ENCODE measurements at regions not wholly inside any gene's neighbourhood (a gene's known extent, or its start where the extent isn't known, plus 50 kb on each side); places are given as distances from the start of the nearest gene placed in this dataset.

DNA sequence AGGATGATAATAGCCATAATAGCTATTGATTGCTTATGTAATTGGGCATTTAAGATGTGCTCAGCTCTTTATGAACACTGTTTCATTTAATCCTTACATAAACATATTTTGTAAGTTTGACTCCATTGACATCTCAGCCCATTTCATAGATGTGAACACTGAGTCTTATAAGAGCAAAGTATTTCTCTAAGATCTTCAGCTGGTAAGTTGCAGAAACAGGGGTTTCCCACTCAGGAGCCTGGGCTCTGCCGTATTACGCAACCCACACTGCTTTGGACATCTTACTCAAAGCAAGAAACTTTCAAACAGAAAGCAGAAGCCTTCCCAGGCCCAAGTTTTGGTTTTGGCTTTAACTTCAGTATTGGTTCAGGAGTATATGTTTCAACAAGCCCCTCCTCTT lies 705.1 kb downstream of the MED13L start:
- intact Hi-C loops (cut with DNase I), result no loop called here
- DNase-seq (no peak), ATAC-seq (ENCODE audit: poor library complexity) (no peak)

DNA sequence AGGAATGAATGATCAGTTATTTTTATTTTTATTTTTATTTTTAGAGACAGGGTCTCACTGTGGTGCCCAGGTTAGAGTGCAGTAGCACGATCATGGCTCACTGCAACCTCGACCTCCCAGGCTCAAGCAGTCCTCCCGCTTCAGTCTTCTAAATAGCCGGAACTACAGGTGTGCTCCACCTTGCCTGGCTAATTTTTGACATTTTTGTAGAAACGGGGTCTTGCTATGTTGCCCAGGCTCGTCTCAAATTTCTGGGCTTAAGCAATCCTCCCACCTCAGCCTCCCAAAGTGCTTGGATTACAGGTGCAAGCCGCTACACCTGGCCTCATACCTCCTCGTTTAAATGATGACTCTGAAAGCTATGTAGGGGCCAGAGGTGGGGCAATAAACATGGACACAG lies 706.0 kb downstream of the MED13L start:
- no peak for DNase-seq
- ATAC-seq (ENCODE audit: poor library complexity), result no peak
- intact Hi-C loops (cut with DNase I), result no loop called here

DNA sequence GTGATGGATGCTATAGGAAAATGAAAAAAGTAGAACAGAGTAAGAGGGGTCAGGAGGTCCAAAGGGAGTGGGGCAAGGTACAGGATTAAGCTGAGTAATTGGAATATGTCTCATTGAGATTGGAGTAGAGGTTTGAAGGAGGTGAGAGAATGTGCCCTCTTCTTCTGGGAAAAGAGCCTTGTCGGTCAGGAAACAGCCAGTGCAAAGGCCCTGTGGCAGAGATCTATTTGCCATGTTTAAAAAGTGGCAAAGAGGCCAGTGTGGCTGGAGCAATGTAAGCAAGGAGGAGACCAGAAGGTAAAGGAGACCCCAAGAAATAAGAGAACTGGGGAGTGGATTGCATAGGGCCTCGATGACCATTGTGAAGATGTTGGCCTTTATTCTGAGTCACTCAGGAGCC lies 706.5 kb downstream of the MED13L start:
- ATAC-seq (ENCODE audit: poor library complexity) (no peak), DNase-seq (no peak)
- intact Hi-C loops (cut with DNase I), result no loop called here

DNA sequence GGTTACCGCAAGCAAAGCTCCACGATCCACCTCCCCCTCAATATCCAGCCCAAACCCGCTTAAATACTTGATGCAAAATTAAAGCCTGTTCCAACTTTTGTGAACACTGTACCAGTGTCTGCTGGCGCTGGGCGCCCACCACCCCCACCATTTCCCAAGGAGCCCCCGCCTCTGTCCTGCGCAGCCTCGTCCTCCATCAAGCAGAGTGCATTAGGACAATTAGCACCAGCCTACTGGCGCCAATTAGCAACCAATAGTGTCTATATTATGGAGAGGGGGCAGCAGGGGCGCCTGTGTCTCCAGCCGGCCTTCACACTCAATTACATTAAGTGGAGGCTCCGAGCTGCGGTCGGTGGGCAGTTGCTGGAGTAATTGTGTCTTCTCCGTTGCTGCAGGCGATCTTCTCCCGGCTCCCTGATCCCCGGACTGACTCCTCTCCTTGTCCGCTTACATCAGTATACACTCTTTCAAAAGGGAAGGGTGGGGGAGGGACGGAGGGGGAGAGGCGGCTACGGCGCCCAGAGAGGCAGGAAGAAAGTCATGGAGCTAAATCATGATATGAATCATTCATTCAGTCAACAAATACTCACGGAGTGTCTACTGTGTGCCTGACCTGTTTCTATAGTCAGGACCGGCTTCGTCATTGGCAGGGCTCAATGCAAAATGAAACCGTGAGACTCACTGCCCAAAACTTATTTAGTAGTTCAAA lies 707.3 kb downstream of the MED13L start:
- ATAC-seq (ENCODE audit: poor library complexity) (no peak), DNase-seq (no peak)
- intact Hi-C loops (cut with DNase I), result no loop called here

DNA sequence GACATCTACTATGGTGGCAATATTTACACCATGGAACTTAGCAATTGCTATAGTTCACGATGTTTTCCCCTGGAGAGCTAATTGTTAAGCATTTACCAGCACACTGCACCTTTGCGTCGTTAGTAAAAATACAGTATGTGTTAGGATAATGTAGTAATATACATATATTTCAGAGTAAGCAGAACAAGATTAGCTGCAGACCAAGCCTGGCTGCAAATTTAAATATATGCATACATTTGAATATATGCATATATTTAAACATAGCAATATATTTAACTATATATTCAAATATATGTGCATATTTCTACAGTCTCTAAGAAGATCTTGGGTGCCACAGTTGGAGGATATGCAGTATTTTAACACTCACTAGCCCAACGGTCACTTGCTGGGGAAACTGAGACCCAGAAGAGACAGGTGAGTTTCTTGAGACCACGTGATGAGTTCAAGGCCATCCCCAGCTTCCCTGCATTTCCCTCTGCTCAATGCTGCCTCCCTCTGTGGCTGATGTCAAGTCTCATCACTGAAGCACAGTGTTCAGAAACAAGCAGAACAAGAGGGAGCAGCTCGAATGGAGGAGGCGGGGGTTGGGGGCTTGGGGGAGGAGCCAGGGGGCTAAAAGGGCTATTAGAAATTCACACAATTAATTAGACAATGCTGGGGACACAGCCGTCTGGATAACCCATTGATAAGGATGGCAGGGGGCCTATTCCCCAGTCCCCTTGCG lies 708.0 kb downstream of the MED13L start:
- no peak for ATAC-seq (ENCODE audit: poor library complexity)
- intact Hi-C loops (cut with DNase I), result no loop called here
- DNase-seq, result no peak

DNA sequence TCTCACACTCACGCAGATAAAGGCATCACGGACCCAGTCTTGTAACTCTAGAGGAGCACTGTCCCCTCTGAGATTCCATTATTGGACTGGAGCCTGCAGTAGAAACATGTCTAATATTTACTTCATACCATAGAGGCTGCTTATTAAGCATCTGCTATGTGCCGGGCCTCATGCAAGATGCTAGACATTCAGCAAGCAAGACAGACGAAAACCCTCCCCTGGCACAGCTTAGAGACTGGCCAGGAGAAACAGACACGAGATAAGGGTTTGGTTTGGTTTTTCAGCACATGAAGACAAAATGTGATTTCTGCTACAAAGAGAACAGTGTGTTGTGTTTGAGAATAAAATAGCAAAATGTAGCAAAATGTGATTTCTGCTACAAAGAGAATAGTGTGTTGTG lies 719.2 kb downstream of the MED13L start:
- intact Hi-C loops (cut with DNase I), result no loop called here
- ATAC-seq (ENCODE audit: poor library complexity) (no peak), DNase-seq (no peak)

DNA sequence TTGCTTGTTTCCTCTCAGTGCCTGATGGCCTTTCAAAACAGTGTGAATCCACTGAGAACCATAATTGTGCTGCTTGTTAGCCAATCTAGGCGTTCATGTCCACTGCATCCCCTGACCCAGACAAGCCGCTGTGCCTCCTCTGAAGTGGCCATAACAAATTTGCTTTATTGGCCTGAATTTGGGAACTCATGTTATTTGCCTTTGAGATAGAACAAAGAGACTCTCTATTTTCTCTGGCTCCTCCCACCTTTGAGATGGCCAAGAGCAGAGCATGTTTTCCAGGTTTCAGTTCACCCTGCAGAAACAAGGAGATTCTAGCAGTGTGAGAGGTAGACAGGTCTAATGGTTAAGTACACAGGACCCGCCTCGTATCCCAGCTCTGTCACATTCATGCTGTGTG lies 723.9 kb downstream of the MED13L start:
- DNase-seq, result no peak
- no peak for ATAC-seq (ENCODE audit: poor library complexity)
- intact Hi-C loops (cut with DNase I), result no loop called here

DNA sequence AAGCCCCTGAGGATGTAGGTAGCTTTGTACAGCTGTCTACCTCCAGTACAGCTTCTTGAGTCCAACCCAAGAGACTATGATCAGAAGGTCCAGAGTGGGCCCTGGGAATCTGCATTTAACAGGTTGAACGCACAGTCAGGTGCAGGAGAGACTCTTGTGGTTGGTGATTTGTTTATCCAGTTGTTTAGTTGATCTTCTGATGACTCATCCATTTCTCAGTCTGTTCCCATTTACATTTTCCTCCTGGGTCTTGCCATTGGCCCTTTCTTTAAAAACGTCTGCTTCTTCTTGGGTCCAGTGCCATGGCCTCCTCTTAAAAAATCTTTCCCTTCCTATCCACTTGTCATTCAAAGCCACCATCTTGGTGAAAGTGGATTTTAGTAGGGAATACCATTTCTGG lies 734.2 kb downstream of the MED13L start:
- no peak for DNase-seq
- ATAC-seq (ENCODE audit: poor library complexity), result no peak
- intact Hi-C loops (cut with DNase I), result no loop called here

DNA sequence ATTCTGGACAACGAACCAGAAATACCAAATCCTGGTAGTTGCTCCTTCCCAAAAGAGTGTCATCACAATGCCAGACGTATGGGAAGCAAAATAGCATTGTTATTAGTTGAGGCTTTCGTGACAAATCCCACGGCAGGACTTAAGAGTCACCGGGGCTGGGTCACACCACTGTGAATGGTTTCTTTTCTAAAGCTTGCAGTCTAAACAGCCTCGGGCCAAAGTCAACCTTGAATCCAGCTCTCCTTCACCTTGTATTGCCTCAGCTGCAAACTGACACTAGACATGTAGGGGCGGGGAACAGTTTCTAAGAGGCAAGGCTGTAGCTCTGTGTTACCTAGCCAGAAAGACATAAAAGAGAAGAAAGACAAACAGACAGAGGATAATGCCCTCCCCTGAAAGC lies 734.8 kb downstream of the MED13L start:
- intact Hi-C loops (cut with DNase I), result no loop called here
- ATAC-seq (ENCODE audit: poor library complexity), result no peak

DNA sequence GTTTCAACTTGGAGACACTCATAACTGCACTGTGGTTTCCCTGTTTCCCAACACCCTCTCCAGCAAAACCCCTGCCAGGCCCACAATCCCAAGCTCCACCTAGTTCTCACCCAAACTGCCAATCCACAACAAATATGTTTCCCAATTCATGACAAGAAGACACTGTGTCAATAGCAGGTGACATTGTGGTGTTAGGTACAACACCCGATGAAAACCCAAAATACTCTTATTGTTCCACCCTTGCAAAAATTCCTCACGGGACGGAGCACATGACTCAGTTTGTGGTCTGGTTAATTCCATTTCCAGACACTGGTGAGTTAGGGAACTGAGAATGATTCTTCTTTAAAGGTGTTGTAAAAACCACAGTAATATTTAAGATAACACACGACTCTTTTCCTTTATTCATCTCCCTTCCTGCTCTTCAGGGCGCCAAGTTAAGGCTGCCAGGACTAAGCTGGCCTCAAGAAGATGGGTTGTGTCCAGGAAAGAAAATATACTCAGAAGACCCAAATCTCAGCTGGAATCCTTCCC lies 735.5 kb downstream of the MED13L start:
- ATAC-seq (ENCODE audit: poor library complexity), result no peak
- intact Hi-C loops (cut with DNase I), result no loop called here
- no peak for DNase-seq

More for the DNA sequence above, 734.8 kb downstream of the MED13L start:
- no peak for DNase-seq

DNA sequence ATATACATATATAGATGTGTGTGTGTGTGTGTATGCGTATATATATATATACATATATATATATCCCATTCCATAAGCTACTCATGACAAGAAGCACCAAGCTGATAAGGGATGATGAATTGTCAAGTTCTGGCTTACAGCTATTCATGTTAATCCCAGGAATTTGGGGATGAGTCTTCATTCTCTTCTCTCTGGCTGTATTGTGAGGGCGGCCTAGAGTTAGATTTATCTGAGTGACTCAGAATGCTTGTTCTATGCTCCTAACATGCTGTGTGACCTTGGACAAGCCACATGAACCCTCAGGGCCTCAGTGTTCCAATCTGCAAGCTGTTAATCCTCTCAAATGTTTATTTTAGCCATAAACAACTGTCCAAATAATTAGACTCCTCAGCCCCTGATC lies 749.0 kb downstream of the MED13L start:
- intact Hi-C loops (cut with DNase I), result no loop called here
- DNase-seq (no peak), ATAC-seq (ENCODE audit: poor library complexity) (no peak)

DNA sequence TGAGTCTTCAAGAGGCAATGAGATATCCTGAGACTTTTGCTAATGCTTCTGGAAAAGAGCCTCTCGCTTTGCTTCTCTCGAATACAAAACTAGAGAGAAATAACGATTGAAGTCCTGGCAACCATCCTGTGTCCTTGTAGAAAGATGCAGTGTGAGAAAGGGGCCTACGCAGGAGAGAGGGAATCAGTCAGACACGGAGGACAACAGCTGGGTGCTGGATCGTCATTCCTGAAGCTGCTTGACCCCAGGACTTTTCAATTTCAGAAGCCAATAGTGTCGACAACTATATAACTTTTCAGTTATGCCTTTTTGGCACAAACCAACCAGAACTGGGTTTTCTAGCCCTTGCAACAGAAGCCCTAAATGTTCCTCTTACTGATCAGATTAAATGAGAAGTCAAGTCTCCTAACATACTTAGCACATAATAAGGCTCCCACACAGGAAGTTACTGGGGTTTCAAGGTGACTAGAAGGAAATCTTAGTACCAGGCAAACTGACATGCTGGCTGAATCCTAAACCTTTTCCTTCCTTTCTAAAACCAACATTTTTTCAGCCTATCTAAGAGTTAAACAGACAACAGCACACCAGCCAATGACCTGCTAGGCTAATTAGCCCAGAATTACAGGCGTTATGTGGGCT lies 755.6 kb downstream of the MED13L start:
- no peak for DNase-seq
- ATAC-seq (ENCODE audit: poor library complexity), result no peak
- intact Hi-C loops (cut with DNase I), result no loop called here

DNA sequence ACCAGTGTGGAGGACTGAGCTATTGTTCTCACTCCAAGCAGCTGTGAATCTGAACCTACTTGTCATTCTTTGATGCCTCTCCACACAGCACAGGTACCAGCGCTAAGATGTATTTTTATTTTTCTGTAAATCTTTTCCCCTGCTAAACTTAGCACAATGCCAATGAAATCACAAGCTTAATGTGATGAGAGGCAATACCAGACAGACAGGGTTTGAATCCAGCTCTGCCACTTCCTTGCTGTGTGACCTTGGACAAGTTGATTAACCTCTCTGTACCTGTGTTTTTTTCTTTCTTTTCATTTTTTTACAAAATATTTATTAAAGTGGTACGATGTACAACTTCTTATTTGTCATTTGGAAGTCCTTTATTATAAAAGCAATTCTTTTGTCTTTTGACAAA lies 757.6 kb downstream of the MED13L start:
- ATAC-seq (ENCODE audit: poor library complexity), result no peak
- DNase-seq, result no peak
- intact Hi-C loops (cut with DNase I), result no loop called here

DNA sequence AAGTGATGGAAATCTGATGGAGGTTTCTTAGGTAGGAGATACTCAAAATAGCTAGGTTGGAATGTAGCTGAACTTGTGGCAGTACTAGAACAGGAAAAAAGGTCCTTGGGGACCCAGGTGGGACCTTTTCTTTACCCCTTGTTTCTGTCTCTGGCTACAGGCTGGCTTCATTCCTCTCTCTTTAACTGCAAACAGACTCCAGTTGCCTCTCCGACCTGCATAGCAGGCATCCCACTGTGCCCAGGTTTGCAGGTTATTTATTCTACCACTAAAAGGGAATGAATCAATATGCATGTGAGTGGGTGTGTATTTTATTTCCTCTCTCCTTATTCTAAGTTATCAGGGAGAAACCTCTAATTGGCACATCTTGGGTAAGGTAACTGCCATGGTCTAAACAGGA lies 758.1 kb downstream of the MED13L start:
- DNase-seq, result no peak
- intact Hi-C loops (cut with DNase I), result no loop called here
- no peak for ATAC-seq (ENCODE audit: poor library complexity)

DNA sequence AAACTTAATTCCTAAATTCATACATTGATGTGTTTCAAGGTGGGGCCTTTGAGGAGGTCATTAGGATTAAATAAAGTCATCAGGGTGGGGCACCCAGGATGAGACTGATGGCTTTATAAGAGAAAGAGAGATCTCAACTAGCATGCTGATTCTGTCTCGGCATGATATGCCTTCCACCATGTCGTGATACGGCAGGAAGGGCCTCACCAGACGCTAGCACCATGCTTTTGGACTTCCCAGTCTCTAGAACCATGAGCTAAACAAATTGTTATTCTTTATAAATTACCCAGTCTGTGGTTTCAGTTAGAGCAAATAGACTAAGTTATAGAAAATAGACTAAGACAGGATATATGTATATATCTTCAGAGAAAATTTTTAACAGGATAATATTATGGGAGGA lies 759.6 kb downstream of the MED13L start:
- no peak for DNase-seq
- intact Hi-C loops (cut with DNase I), result no loop called here
- no peak for ATAC-seq (ENCODE audit: poor library complexity)

DNA sequence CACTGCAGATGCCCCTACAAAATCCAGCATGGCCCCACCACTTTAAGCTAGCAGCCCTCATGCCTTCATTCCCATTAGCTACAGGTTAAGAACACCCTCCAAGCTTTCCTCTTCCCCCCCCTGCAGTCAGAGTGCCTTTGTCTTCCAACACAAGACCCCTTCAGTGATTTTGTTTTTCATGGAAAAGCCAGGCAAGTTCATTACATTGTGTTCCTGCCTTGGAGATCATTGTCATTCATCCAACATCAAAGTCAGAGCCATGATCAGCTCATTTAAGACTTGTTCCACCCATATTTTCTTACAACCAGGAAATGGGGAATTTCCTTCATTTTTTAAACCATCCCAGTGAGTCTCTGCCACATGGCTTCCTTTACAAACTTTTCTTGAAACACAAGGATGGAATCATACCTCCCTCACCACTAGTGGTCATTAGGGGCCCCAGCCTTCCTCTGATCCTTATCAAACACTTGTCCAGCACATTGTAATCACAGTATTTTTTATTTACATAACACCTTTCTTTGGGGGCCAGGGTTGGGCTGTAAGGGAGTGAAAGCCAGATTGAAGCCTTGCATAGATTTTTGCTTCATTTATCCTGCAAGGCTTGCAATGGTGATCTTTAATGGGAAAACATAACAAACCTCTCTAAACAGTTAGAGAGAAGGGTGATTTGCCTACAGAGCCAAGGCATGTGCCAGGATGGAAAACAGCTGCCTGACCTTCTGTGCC lies 765.3 kb downstream of the MED13L start:
- DNase-seq, result no peak
- intact Hi-C loops (cut with DNase I), result no loop called here
- ATAC-seq (ENCODE audit: poor library complexity), result no peak

DNA sequence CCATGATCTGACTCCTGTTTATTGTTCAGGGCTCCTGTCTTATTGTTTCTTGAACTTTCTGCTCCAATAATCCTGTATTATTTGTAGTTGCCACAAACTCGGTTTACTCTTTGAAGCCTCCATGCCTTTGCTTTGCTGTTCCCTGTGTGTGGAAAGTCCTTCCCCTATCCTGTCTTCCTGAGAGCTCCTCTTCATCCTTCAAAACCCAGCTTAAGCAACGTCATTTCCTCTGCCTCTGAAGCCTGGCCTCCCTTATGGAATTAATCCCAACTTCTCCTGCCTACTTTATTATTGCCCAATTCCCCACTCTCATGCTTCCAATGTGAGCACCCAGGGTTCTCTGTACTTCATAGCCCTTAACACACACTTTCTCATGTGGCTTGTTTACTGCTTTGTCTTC lies 766.2 kb downstream of the MED13L start:
- no peak for DNase-seq
- ATAC-seq (ENCODE audit: poor library complexity), result no peak
- intact Hi-C loops (cut with DNase I), result no loop called here

DNA sequence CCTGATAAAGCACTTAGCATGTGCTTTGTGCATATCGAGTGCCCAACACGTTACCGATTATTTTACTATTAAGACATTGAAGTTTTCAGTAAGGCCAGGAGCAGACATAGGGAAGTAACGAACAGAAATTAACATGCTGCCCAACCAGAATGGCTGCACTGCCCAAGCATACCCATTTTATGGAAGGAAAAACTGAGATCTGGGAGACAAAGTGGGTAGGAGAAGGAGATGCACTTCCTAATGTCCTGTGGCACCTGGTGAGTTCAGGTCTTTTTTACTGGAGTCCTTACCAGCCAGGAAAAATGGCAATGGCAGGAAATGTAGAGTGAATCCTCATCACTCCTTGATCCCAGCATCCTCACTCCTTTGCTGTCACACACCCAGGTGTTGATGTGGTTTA lies 768.5 kb downstream of the MED13L start:
- intact Hi-C loops (cut with DNase I), result no loop called here
- DNase-seq, result no peak
- ATAC-seq (ENCODE audit: poor library complexity), result no peak

DNA sequence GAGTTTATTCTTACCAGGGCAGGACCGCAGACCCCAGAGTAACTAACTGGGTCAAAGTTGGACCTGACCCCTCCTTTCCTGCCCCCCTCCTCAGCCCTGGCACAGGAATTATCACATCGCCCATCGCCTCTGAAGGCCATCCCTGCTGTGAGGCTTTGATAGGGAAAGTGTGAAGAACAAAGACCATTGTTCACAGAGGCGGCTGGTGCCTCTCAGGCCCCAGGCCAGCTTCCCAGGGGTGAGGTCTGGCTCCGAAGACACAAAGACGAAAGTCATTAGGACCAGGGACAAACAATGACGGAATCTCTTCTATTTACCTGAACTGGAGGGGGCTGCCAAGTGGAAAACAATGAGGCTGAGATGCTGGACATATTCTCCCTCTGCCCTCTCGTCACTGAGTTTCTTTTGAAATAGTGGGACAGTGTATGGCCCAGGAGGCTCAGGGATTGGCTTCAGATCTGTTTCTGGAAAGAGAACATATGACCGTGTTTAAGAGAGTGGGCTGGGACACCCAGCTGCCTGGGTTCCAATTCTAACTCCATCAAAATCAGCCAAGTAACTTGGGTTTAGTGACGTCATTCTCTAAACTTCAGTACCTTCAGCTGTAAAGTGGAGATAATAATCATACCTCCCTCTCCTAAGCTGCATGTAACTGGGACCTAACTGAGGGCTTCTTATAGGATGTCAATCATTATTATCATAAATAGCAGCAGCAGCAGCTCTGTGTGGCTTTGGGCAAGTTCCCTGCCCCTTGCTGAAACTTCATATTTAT lies 769.4 kb downstream of the MED13L start:
- ATAC-seq (ENCODE audit: poor library complexity) (peak; percentile 25), DNase-seq (peak; percentile 40)
- intact Hi-C loops (cut with DNase I), result no loop called here
